Gastroesophageal sphincter (tissue), 4 donors: ENCODE measurements at regions not wholly inside any gene's neighbourhood (a gene's known extent, or its start where the extent isn't known, plus 50 kb on each side); places are given as distances from the start of the nearest gene placed in this dataset.

Experiments
- ATAC-seq: fragments of 150-250 bp; one replicate; pipeline ENCODE4 v1.9.1; 2016; ENCODE audit warnings: mild to moderate bottlenecking, moderate library complexity
- H3K27ac ChIP-seq, 4 donors: fragments of 200-600 bp; sonication (generic) in 3 of 4; 1 replicate in 3 of 4; 2 replicates in 1 of 4; pipeline ENCODE4 v1.5.1; 2016 to 2019
- H3K27me3 ChIP-seq: fragments of 200-600 bp; sonication (generic); one replicate; pipeline ENCODE4 v1.5.1; 2019
- H3K36me3 ChIP-seq, 2 donors: fragments of 200-600 bp; sonication (generic); one replicate each; pipeline ENCODE4 v1.5.1; 2019; ENCODE audit warnings: control low read depth in 1 of 2
- H3K4me1 ChIP-seq, 3 donors: fragments of 200-600 bp; sonication (generic); 1 replicate in 2 of 3; 2 replicates in 1 of 3; pipeline ENCODE4 v1.5.1; 2016 to 2019; ENCODE audit warnings: control low read depth in 2 of 3
- H3K4me3 ChIP-seq, 2 donors: fragments of 200-600 bp; sonication (generic); one replicate each; pipeline ENCODE4 v1.5.1; 2019; ENCODE audit warnings: mild to moderate bottlenecking in 1 of 2, moderate library complexity in 1 of 2
- H3K9me3 ChIP-seq, 3 donors: fragments of 200-600 bp; sonication (generic); one replicate each; pipeline ENCODE4 v1.5.1; 2017 to 2019; ENCODE audit warnings: control low read depth in 2 of 3
- CTCF ChIP-seq, 4 experiments: fragments of 200-600 bp in 2 of 4; fragments of 450-650 bp in 2 of 4; sonication (generic) in 1 of 4; IDR thresholded peaks; one replicate each; pipeline ENCODE4 v1.5.1; 2017 to 2019; ENCODE audit warnings: antibody characterized with exemption in 4 of 4, mild to moderate bottlenecking in 2 of 4, moderate library complexity in 2 of 4
- EP300 ChIP-seq: sonication (generic); formaldehyde crosslinking; IDR thresholded peaks from one replicate; pipeline ENCODE4 v1.6.1; 2017; ENCODE audit warnings: antibody characterized with exemption, mild to moderate bottlenecking
- POLR2A ChIP-seq, 2 donors: fragments of 450-650 bp; IDR thresholded peaks; one replicate each; pipeline ENCODE4 v1.6.1; 2017; ENCODE audit warnings: antibody characterized with exemption in 2 of 2, mild to moderate bottlenecking in 2 of 2, moderate library complexity in 1 of 2
- POLR2AphosphoS5 ChIP-seq: sonication (generic); formaldehyde crosslinking; IDR thresholded peaks from one replicate; pipeline ENCODE4 v1.6.1; 2017; ENCODE audit warnings: antibody characterized with exemption
- WGBS, 2 donors: methylation state at CpG; one replicate each; pipeline ENCODE4 v1.1.5; 2018; ENCODE audit warnings: low coverage in 1 of 2; 5-methylcytosine and 5-hydroxymethylcytosine counted together

GRCh38 chr15:70503798-70504298 is 259.5 kb downstream of the UACA start:
- H3K36me3 ChIP-seq = no peaks in the 10 kb centered on the region
- WGBS, 2 donors = 59 to 100% methylated on average over 1 to 10 of the region's 10 CpGs
- H3K4me1 ChIP-seq = peaks cover 0 to 34% (median 18%) of the 10 kb centered on the region in 3 donors
- no peak overlapping the region for H3K4me3 ChIP-seq
- H3K27me3 ChIP-seq = no peaks in the 10 kb centered on the region
- no peak for ATAC-seq
- H3K9me3 ChIP-seq = no peaks in the 10 kb centered on the region
- no peak overlapping the region for H3K27ac ChIP-seq
- TF ChIP-seq CTCF (IDR thresholded peaks at IDR 0.05) = no peak

- Histone ChIP-seq H3K36me3 (no peaks in the 10 kb centered on the region), H3K27ac (no peak overlapping the region), H3K9me3 (no peaks in the 10 kb centered on the region), H3K4me3 (no peak overlapping the region), H3K4me1 (peaks cover 0 to 34% (median 18%) of the 10 kb centered on the region in 3 donors), H3K27me3 (no peaks in the 10 kb centered on the region)
- TF ChIP-seq CTCF (IDR thresholded peaks at IDR 0.05) = no peak
- no peak for TF ChIP-seq EP300
- TF ChIP-seq POLR2A (IDR thresholded peaks at IDR 0.05) = no peak
- TF ChIP-seq POLR2AphosphoS5 = no peak
- 74 to 92% methylated on average over 4 to 7 of the region's 8 CpGs for WGBS, 2 donors
- ATAC-seq = no peak
Observed at GRCh38 chr15:70503073-70503745, 260.1 kb downstream of the UACA start.

GRCh38 chr15:70502529-70502928 is 260.8 kb downstream of the UACA start:
- TF ChIP-seq POLR2A (IDR thresholded peaks at IDR 0.05) = no peak
- no peaks in the 10 kb centered on the region for H3K27me3 ChIP-seq
- H3K4me3 ChIP-seq = no peak overlapping the region
- no peak overlapping the region for H3K27ac ChIP-seq
- ATAC-seq = no peak
- 94 to 100% methylated on average over 4 to 8 of the region's 10 CpGs for WGBS, 2 donors
- no peaks in the 10 kb centered on the region for H3K9me3 ChIP-seq
- no peaks in the 10 kb centered on the region for H3K36me3 ChIP-seq
- H3K4me1 ChIP-seq = peaks cover 0 to 34% (median 18%) of the 10 kb centered on the region in 3 donors

GRCh38 chr15:70501849-70502248 is 261.5 kb downstream of the UACA start:
- Histone ChIP-seq H3K36me3 (no peaks in the 10 kb centered on the region), H3K27me3 (no peaks in the 10 kb centered on the region), H3K4me3 (no peak overlapping the region), H3K27ac (no peak overlapping the region), H3K4me1 (peaks cover 0 to 34% (median 18%) of the 10 kb centered on the region in 3 donors), H3K9me3 (no peaks in the 10 kb centered on the region)
- no peak for ATAC-seq
- 82 to 100% methylated on average over 2 to 4 of the region's 4 CpGs for WGBS, 2 donors
- TF ChIP-seq POLR2A (IDR thresholded peaks at IDR 0.05) = no peak
- TF ChIP-seq EP300 = no peak
- no peak for TF ChIP-seq POLR2AphosphoS5
- TF ChIP-seq CTCF (IDR thresholded peaks at IDR 0.05) = no peak

GRCh38 chr15:70501121-70501727 is 262.1 kb downstream of the UACA start:
- Histone ChIP-seq H3K27me3 (no peaks in the 10 kb centered on the region), H3K36me3 (no peaks in the 10 kb centered on the region), H3K9me3 (no peaks in the 10 kb centered on the region), H3K27ac (no peak overlapping the region), H3K4me3 (no peak overlapping the region), H3K4me1 (peaks cover 0 to 29% (median 18%) of the 10 kb centered on the region in 3 donors)
- no peak for ATAC-seq
- 60 to 89% methylated on average over 1 to 7 of the region's 8 CpGs for WGBS, 2 donors
- TF ChIP-seq POLR2A (IDR thresholded peaks at IDR 0.05) (no peak), EP300 (no peak), CTCF (IDR thresholded peaks at IDR 0.05) (no peak), POLR2AphosphoS5 (no peak)
